Mucosa of descending colon (tissue), 3 donors: ENCODE measurements at regions not wholly inside any gene's neighbourhood (a gene's known extent, or its start where the extent isn't known, plus 50 kb on each side); places are given as distances from the start of the nearest gene placed in this dataset.

Experiments
- ATAC-seq: fragments of 200-7000 bp; cut with Tn5 transposase; one replicate; pipeline ENCODE4 v1.9.1; 2020; ENCODE audit warnings: mild to moderate bottlenecking, moderate library complexity
- DNase-seq, 3 donors: peaks; one replicate each; pipeline ENCODE4 v3.0.0-alpha.2; 2020
- H3K36me3 ChIP-seq: fragments of 200-600 bp; one replicate; pipeline ENCODE4 v1.8.0; 2021; ENCODE audit warnings: low read depth, mild to moderate bottlenecking
- H3K4me1 ChIP-seq: fragments of 200-600 bp; one replicate; pipeline ENCODE4 v1.8.0; 2021; ENCODE audit warnings: low read depth, mild to moderate bottlenecking
- H3K4me3 ChIP-seq: fragments of 200-600 bp; one replicate; pipeline ENCODE4 v1.8.0; 2021; ENCODE audit warnings: mild to moderate bottlenecking
- H3K9me3 ChIP-seq: fragments of 200-600 bp; one replicate; pipeline ENCODE4 v1.8.0; 2021; ENCODE audit warnings: mild to moderate bottlenecking
- intact Hi-C, 2 donors: fragments of 100-400 bp; cut with DNase I in 1 of 2; cut with micrococcal nuclease in 1 of 2; formaldehyde crosslinking; loops; one replicate each; pipeline versions ENCODE4 v1.11.0 to v1.11.1; 2022; cut with DNase I, micrococcal nuclease
- TF ChIP-seq, protein P1 (sequence below): fragments of 200-600 bp; IDR thresholded peaks from one replicate; pipeline ENCODE4 v1.8.0; 2022; ENCODE audit warnings: antibody characterized with exemption, mild to moderate bottlenecking
- donor health status: DM: no; HTN: no; CAD: no; lungs with moderate emphysema.
- donor health status: DM: no; HTN: no; CAD: no.
- donor health status: DM: no; HTN: yes; CAD: no.

- intact Hi-C loops, result no loop called here
- Histone ChIP-seq H3K9me3 (no peaks in the 10 kb centered on the region), H3K4me1 (no peaks in the 10 kb centered on the region), H3K36me3 (no peaks in the 10 kb centered on the region), H3K4me3 (no peak overlapping the region)
- TF ChIP-seq, protein P1, sequence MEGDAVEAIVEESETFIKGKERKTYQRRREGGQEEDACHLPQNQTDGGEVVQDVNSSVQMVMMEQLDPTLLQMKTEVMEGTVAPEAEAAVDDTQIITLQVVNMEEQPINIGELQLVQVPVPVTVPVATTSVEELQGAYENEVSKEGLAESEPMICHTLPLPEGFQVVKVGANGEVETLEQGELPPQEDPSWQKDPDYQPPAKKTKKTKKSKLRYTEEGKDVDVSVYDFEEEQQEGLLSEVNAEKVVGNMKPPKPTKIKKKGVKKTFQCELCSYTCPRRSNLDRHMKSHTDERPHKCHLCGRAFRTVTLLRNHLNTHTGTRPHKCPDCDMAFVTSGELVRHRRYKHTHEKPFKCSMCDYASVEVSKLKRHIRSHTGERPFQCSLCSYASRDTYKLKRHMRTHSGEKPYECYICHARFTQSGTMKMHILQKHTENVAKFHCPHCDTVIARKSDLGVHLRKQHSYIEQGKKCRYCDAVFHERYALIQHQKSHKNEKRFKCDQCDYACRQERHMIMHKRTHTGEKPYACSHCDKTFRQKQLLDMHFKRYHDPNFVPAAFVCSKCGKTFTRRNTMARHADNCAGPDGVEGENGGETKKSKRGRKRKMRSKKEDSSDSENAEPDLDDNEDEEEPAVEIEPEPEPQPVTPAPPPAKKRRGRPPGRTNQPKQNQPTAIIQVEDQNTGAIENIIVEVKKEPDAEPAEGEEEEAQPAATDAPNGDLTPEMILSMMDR, result no peak
- ATAC-seq (no peak), DNase-seq (no peak)
Measured at GRCh38 chrX:143935601-143936000, 51.7 kb downstream of the UBE2NL start.

GRCh38 chrX:143940119-143940518, 56.2 kb downstream of the UBE2NL start:
- ATAC-seq (no peak), DNase-seq (no peak)
- TF ChIP-seq, protein P1, result no peak
- Histone ChIP-seq H3K36me3 (no peaks in the 10 kb centered on the region), H3K9me3 (no peaks in the 10 kb centered on the region), H3K4me3 (no peak overlapping the region), H3K4me1 (no peaks in the 10 kb centered on the region)
- intact Hi-C loops, result no loop called here

GRCh38 chrX:143945171-143945570, 61.3 kb downstream of the UBE2NL start:
- TF ChIP-seq, protein P1, result no peak
- H3K9me3 ChIP-seq, result peaks cover 8% of the 10 kb centered on the region
- H3K4me3 ChIP-seq, result no peak overlapping the region
- DNase-seq, result no peak
- intact Hi-C loops, result no loop called here
- H3K4me1 ChIP-seq, result no peaks in the 10 kb centered on the region
- no peaks in the 10 kb centered on the region for H3K36me3 ChIP-seq
- no peak for ATAC-seq

DNA sequence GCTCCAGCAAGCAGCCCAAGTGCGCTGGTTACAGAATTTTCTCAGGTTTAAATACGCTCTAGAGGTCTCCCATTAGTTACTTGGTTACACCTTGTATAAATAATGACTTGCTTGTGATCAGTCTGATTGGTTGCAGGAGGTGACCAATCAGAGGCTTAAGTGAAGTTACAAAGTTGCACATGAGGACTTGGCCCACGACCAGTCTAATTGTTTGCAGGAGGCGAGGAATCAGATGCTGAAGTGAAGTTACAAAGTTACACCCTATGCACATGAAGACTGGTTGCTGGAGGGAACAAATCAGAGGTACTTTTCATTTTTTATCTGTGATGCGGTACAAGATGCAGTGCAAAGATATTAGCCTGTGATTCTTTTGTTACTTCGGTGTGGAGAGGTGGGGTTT, 80.7 kb downstream of the UBE2NL start:
- Histone ChIP-seq H3K4me3 (no peak overlapping the region), H3K36me3 (no peaks in the 10 kb centered on the region), H3K4me1 (no peaks in the 10 kb centered on the region), H3K9me3 (no peaks in the 10 kb centered on the region)
- ATAC-seq (no peak), DNase-seq (no peak)
- intact Hi-C loops, result no loop called here
- TF ChIP-seq, protein P1, result no peak

DNA sequence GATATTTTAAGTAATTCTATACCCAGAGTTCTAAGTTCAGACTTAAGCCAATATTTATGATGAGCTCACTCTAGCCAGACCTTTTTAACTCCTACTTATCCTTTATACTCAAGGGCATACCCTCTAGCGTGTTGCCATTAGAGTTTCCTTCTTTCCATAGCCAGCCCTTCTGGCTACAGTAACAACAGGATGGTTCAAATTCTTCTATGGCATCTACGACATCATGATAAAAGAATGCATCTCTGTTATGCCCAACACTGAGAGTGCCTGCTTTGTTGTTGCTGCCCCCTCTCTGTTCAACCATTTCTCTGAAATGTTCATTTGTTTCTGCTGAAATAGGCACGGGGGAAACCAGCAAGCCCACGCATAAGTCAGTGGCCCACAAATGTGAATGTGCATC, 104.5 kb downstream of the UBE2NL start:
- no peaks in the 10 kb centered on the region for H3K36me3 ChIP-seq
- H3K4me3 ChIP-seq, result no peak overlapping the region
- no peak for ATAC-seq
- no peaks in the 10 kb centered on the region for H3K9me3 ChIP-seq
- no peaks in the 10 kb centered on the region for H3K4me1 ChIP-seq
- TF ChIP-seq, protein P1, result no peak
- intact Hi-C loops, result no loop called here
- no peak for DNase-seq

GRCh38 chrX:143994206-143994605, 110.3 kb downstream of the UBE2NL start:
- no peaks in the 10 kb centered on the region for H3K36me3 ChIP-seq

More at GRCh38 chrX:143994206-143994605, 110.3 kb downstream of the UBE2NL start:
- DNase-seq, result no peak
- intact Hi-C loops, result no loop called here
- no peak for ATAC-seq
- TF ChIP-seq, protein P1, result no peak
- no peak overlapping the region for H3K4me3 ChIP-seq
- no peaks in the 10 kb centered on the region for H3K4me1 ChIP-seq
- no peaks in the 10 kb centered on the region for H3K9me3 ChIP-seq
